ENCODE measurements at regions not wholly inside any gene's neighbourhood (a gene's known extent, or its start where the extent isn't known, plus 50 kb on each side); places are given as distances from the start of the nearest gene placed in this dataset.

DNA sequence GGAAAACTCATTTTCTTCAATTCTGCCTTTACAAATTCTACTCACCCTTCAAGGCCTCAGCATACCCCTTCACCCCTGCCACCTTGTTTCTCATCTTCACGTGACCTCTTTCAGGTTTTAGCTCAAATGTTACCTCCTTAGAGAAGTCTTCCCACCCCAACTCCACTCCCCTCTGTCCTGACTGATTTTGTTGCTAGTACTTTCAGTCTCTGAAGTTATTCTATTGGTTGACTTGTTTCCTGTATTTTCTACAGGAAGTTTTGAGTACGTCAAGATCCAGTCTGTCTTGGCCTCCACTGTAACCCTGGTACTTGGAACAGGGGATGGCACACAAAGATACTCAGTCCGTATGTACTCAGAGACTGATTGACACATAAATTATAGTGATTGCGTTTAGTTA is 296.1 kb downstream of the DHX35 start:
- H3K27ac ChIP-seq: no peak overlapping the region
- no peak for DNase-seq (ENCODE audit: low spot score in 2 of 2)
- H3K36me3 ChIP-seq: no peaks in the 10 kb centered on the region
- no peak overlapping the region for H3K4me3 ChIP-seq
- H3K4me1 ChIP-seq: no peaks in the 10 kb centered on the region
- H3K27me3 ChIP-seq: no peaks in the 10 kb centered on the region
- no peaks in the 10 kb centered on the region for H3K9me3 ChIP-seq
- TF ChIP-seq POLR2A (IDR thresholded peaks at IDR 0.05) (no peak), EP300 (IDR thresholded peaks at IDR 0.05) (no peak)
- TF ChIP-seq, protein P1, sequence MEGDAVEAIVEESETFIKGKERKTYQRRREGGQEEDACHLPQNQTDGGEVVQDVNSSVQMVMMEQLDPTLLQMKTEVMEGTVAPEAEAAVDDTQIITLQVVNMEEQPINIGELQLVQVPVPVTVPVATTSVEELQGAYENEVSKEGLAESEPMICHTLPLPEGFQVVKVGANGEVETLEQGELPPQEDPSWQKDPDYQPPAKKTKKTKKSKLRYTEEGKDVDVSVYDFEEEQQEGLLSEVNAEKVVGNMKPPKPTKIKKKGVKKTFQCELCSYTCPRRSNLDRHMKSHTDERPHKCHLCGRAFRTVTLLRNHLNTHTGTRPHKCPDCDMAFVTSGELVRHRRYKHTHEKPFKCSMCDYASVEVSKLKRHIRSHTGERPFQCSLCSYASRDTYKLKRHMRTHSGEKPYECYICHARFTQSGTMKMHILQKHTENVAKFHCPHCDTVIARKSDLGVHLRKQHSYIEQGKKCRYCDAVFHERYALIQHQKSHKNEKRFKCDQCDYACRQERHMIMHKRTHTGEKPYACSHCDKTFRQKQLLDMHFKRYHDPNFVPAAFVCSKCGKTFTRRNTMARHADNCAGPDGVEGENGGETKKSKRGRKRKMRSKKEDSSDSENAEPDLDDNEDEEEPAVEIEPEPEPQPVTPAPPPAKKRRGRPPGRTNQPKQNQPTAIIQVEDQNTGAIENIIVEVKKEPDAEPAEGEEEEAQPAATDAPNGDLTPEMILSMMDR (IDR thresholded peaks at IDR 0.05): no peak
- 82 to 83% methylated on average over 4 of the region's 4 CpGs for WGBS, 2 donors

DNA sequence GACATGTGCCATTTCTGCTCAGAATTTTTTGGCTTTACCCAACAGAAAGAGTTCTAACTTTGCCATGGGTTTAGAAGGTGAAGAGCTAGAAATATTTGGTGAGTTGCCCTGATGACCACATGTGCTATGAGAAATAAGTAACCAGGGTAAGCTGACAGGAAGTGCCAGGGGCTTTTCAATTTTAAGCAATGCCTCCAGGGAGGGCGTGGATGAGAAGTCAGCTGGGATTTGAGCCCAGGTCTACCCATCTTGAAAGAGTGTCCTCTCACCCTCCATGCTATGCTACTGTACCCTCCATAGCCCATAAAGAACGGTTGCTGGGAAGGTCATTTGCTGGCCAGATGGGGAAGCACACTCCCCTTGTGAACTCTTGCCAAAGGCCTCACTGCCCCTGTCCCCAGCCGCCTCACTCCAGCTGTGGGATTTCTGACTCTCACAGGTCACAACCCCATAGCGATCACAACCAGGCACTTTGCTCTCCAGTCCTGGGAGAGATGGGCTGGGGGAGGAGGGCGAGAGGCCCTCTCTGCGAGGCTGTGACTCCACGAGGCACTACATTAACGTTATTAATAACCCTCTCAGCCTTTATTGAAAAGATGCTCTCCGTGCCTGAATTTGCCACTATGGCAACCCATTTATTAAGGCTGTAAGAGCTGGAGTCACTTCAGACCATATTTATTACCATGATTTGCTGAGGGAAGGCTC is 291.1 kb downstream of the DHX35 start:
- DNase-seq (ENCODE audit: low spot score in 2 of 2): no peak
- no peaks in the 10 kb centered on the region for H3K4me1 ChIP-seq
- H3K9me3 ChIP-seq: no peaks in the 10 kb centered on the region
- 43 to 44% methylated on average over 8 to 9 of the region's 9 CpGs for WGBS, 2 donors
- no peak overlapping the region for H3K27ac ChIP-seq
- no peak for TF ChIP-seq POLR2A (IDR thresholded peaks at IDR 0.05)
- TF ChIP-seq EP300 (IDR thresholded peaks at IDR 0.05): no peak
- TF ChIP-seq, protein P1 (IDR thresholded peaks at IDR 0.05): no peak
- no peaks in the 10 kb centered on the region for H3K36me3 ChIP-seq
- no peak overlapping the region for H3K4me3 ChIP-seq
- no peaks in the 10 kb centered on the region for H3K27me3 ChIP-seq

DNA sequence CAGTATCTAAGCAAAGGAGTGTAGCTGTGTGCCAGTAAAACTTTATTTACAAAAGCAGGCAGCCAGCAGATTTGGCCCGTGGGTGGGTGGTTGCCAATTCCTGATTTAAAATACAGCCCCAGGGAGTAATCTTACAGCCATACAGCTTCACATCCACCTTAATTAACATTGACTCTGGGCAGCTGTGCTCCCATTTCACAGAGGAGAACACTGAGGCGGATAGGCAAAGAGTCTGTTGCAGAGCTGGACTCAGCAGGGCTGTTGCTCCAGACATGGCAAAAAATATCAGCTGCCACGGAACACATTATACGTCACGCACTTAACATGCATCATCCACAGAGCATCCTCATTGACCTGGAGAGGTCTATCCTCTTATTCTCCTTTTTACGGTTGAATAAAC is 289.9 kb downstream of the DHX35 start:
- H3K27me3 ChIP-seq: no peaks in the 10 kb centered on the region
- DNase-seq (ENCODE audit: low spot score in 2 of 2): no peak
- no peak overlapping the region for H3K27ac ChIP-seq
- no peaks in the 10 kb centered on the region for H3K4me1 ChIP-seq
- H3K36me3 ChIP-seq: no peaks in the 10 kb centered on the region
- no peak overlapping the region for H3K4me3 ChIP-seq
- H3K9me3 ChIP-seq: no peaks in the 10 kb centered on the region
- WGBS, 2 donors: 77 to 86% methylated on average over 6 of the region's 6 CpGs
- TF ChIP-seq, protein P1 (IDR thresholded peaks at IDR 0.05): no peak
- no peak for TF ChIP-seq POLR2A (IDR thresholded peaks at IDR 0.05)
- no peak for TF ChIP-seq EP300 (IDR thresholded peaks at IDR 0.05)

DNA sequence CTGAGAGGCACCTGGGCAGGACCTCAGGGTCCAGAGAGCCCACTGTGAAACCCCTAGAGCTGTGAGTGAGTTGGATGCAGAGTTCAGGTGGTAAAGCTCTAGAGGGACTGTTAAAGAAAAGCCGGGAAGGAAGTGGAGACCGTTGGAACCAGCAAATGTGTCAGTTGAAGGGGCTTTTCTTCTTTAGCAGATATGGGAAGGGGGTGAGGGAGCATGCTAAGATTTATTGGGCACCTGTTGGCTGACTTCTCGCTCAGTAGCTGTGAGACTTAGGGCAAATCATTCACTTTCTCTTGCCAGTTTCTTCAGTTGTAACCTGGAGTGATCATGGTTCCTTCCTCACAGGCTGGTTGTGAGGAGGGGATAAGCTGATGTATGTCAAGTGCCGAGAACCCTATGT is 287.7 kb downstream of the DHX35 start:
- WGBS, 2 donors: 76 to 81% methylated on average over 4 of the region's 4 CpGs

DNA sequence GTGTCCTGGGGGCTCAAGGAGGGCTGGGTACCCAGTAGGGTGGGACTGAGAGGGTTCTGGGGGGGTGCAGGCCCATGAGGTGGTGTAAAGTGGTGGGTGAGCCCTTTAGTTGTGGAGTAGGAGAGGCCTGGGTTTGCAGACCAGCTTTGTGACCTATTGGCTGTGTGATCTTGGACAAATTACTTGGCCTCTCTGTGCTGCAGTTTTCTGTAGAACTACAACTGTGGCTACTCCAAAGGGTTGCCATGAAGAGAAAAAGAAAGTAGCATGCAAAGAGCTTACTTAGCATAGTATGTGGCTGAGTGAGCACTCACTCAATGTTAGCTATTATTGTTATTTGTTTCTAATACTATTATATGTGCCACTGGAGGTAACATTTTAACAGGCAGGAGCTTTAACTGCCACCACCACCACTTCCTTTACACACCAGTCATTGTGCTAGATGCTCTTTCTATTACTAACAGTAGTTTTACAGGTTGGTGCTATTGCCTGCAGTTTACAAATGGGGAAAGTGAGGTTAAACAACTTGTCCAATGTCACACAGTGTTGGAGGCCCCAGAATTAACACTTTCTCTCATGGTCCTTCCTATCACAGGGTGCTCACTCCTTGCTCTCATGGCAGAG is 286.8 kb downstream of the DHX35 start:
- H3K27ac ChIP-seq: no peak overlapping the region
- no peak overlapping the region for H3K4me3 ChIP-seq
- H3K9me3 ChIP-seq: no peaks in the 10 kb centered on the region
- no peaks in the 10 kb centered on the region for H3K4me1 ChIP-seq
- TF ChIP-seq EP300 (IDR thresholded peaks at IDR 0.05): no peak
- TF ChIP-seq, protein P1 (IDR thresholded peaks at IDR 0.05): no peak
- TF ChIP-seq POLR2A (IDR thresholded peaks at IDR 0.05): no peak
- no peak for DNase-seq (ENCODE audit: low spot score in 2 of 2)
- no peaks in the 10 kb centered on the region for H3K36me3 ChIP-seq
- H3K27me3 ChIP-seq: no peaks in the 10 kb centered on the region

More for the DNA sequence above, 287.7 kb downstream of the DHX35 start:
- no peak overlapping the region for H3K4me3 ChIP-seq
- H3K27me3 ChIP-seq: no peaks in the 10 kb centered on the region
- no peaks in the 10 kb centered on the region for H3K4me1 ChIP-seq
- TF ChIP-seq POLR2A (IDR thresholded peaks at IDR 0.05) (no peak), EP300 (IDR thresholded peaks at IDR 0.05) (no peak)
- TF ChIP-seq, protein P1 (IDR thresholded peaks at IDR 0.05): no peak
- no peaks in the 10 kb centered on the region for H3K36me3 ChIP-seq
- no peak overlapping the region for H3K27ac ChIP-seq
- H3K9me3 ChIP-seq: no peaks in the 10 kb centered on the region
- no peak for DNase-seq (ENCODE audit: low spot score in 2 of 2)

Measured in tibial nerve (tissue), 4 donors.